B cell (primary cell): ENCODE measurements at regions not wholly inside any gene's neighbourhood (a gene's known extent, or its start where the extent isn't known, plus 50 kb on each side); places are given as distances from the start of the nearest gene placed in this dataset.

Experiments used
- ATAC-seq: fragments of 200-7000 bp; cut with Tn5 transposase; one replicate; pipeline ENCODE4 v1.10.0; 2021; ENCODE audit warnings: low read depth, mild to moderate bottlenecking, moderate number of reproducible peaks, moderate library complexity
- CTCF ChIA-PET: fragments of 350-600 bp; sonication (Branson Sonifier 250); formaldehyde crosslinking; loops from one replicate; lab custom pipeline; 2021; ENCODE audit warnings: antibody characterized with exemption, inconsistent platforms; lab: Charles Lee
- POLR2A ChIA-PET: fragments of 350-600 bp; sonication (Branson Sonifier 250); formaldehyde crosslinking; loops from one replicate; lab custom pipeline; 2021; ENCODE audit warnings: antibody characterized with exemption; lab: Charles Lee
- DNase-seq: peaks from one replicate; pipeline ENCODE4 v3.0.0; 2013
- H2AFZ ChIP-seq: 2 replicates; pipeline ENCODE4 v1.6.1; 2012; ENCODE audit warnings: mild to moderate bottlenecking, low read depth, low read length; ENCODE audit not compliant: insufficient read depth, poor library complexity, severe bottlenecking
- H3K27ac ChIP-seq, 2 donors: 1 replicate in 1 of 2; 2 replicates in 1 of 2; pipeline ENCODE4 v1.5.1; 2012 to 2013; ENCODE audit warnings: low read length in 2 of 2, mild to moderate bottlenecking in 2 of 2, moderate library complexity in 1 of 2
- H3K27me3 ChIP-seq, 4 experiments: fragments of 200-600 bp in 1 of 4; sonication (generic) in 1 of 4; replicated peaks in 1 of 4; 1 replicate in 2 of 4; 2 replicates in 2 of 4; pipeline versions ENCODE4 v1.6.1 to v1.7.0; 2013 to 2016; ENCODE audit warnings: low read length in 3 of 4, mild to moderate bottlenecking in 2 of 4, mixed read lengths in 1 of 4, moderate library complexity in 1 of 4; ENCODE audit not compliant: insufficient read depth in 4 of 4, control insufficient read depth in 3 of 4; ENCODE audit errors: control extremely low read depth in 1 of 4
- H3K36me3 ChIP-seq, 2 experiments: replicated peaks in 1 of 2; 1 replicate in 1 of 2; 2 replicates in 1 of 2; pipeline versions ENCODE4 v1.6.1 to v1.7.1; 2013; ENCODE audit warnings: low read length in 1 of 2; ENCODE audit not compliant: insufficient read depth in 2 of 2, control insufficient read depth in 1 of 2; ENCODE audit errors: control extremely low read depth in 1 of 2, extremely low read depth in 1 of 2
- H3K4me1 ChIP-seq, 2 donors: fragments of 200-600 bp in 1 of 2; sonication (generic) in 1 of 2; 1 replicate in 1 of 2; 2 replicates in 1 of 2; pipeline versions ENCODE4 v1.5.1 to v1.6.1; 2013 to 2017; ENCODE audit warnings: low read length in 2 of 2; ENCODE audit not compliant: control insufficient read depth in 2 of 2, insufficient read depth in 2 of 2
- H3K4me2 ChIP-seq: replicated peaks from 2 replicates; pipeline ENCODE3; 2012; ENCODE audit warnings: mild to moderate bottlenecking, low read depth, low read length; ENCODE audit not compliant: poor library complexity, severe bottlenecking
- H3K4me3 ChIP-seq, 5 experiments: fragments of 200-600 bp in 1 of 5; sonication (generic) in 1 of 5; 1 replicate in 3 of 5; 2 replicates in 2 of 5; pipeline versions ENCODE4 v1.5.1 to v1.7.0; 2011 to 2016; ENCODE audit warnings: low read length in 4 of 5, mild to moderate bottlenecking in 4 of 5, low read depth in 2 of 5, control low read depth in 1 of 5, moderate library complexity in 1 of 5; ENCODE audit not compliant: insufficient read depth in 1 of 5; ENCODE audit errors: control extremely low read depth in 1 of 5, extremely low read depth in 1 of 5
- H3K79me2 ChIP-seq: fragments of 200-600 bp; sonication (generic); one replicate; pipeline ENCODE4 v1.6.0; 2016; ENCODE audit warnings: low read length; ENCODE audit not compliant: control insufficient read depth, insufficient read depth
- H3K9ac ChIP-seq: fragments of 200-600 bp; sonication (generic); 2 replicates; pipeline ENCODE4 v1.6.1; 2017; ENCODE audit warnings: mild to moderate bottlenecking, low read length, moderate library complexity
- H3K9me3 ChIP-seq, 3 donors: one replicate each; pipeline versions ENCODE4 v1.6.1 to v1.7.1; 2013; ENCODE audit warnings: low read length in 2 of 3; ENCODE audit not compliant: control insufficient read depth in 2 of 3, insufficient read depth in 1 of 3; ENCODE audit errors: control extremely low read depth in 1 of 3
- H4K20me1 ChIP-seq: 2 replicates; pipeline ENCODE4 v1.6.0; 2012; ENCODE audit warnings: mild to moderate bottlenecking, low read length; ENCODE audit not compliant: insufficient read depth, control insufficient read depth, poor library complexity, severe bottlenecking
- H3K27ac Mint-ChIP-seq: one replicate; pipeline ENCODE4 v1.8.0; 2021; ENCODE audit warnings: mixed read lengths
- H3K27me3 Mint-ChIP-seq: one replicate; pipeline ENCODE4 v1.8.0; 2021; ENCODE audit warnings: mixed read lengths
- H3K4me1 Mint-ChIP-seq: one replicate; pipeline ENCODE4 v1.8.0; 2021; ENCODE audit warnings: mixed read lengths
- H3K4me3 Mint-ChIP-seq: one replicate; pipeline ENCODE4 v1.8.0; 2021; ENCODE audit warnings: mixed read lengths
- H3K9me3 Mint-ChIP-seq: one replicate; pipeline ENCODE4 v1.8.0; 2022; ENCODE audit warnings: mixed read lengths; ENCODE audit not compliant: insufficient read depth
- CTCF ChIP-seq: fragments of 200-600 bp; IDR thresholded peaks from one replicate; pipeline ENCODE4 v1.8.0; 2022; ENCODE audit warnings: antibody characterized with exemption, mild to moderate bottlenecking
- EZH2 ChIP-seq: IDR thresholded peaks from 2 replicates; pipeline ENCODE4 v1.6.1; 2012; ENCODE audit warnings: borderline replicate concordance, low read depth, mild to moderate bottlenecking, moderate library complexity, low read length; ENCODE audit not compliant: insufficient read depth, poor library complexity, severe bottlenecking
- WGBS: methylation state at CpG from one replicate; pipeline ENCODE4 v1.1.5; 2013; ENCODE audit warnings: missing lambda C conversion rate; ENCODE audit not compliant: insufficient coverage; 5-methylcytosine and 5-hydroxymethylcytosine counted together
- intact Hi-C: fragments of 100-400 bp; cut with micrococcal nuclease; formaldehyde crosslinking; loops from one replicate; pipeline ENCODE4 v1.10.0; 2022

- Histone ChIP-seq H2AFZ (no peak overlapping the region), H3K4me1 (no peaks in the 10 kb centered on the region), H3K27me3 (no peaks in the 10 kb centered on the region), H3K36me3 (no peaks in the 10 kb centered on the region), H3K79me2 (no peaks in the 10 kb centered on the region), H3K9me3 (no peaks in the 10 kb centered on the region), H4K20me1 (no peaks in the 10 kb centered on the region), H3K27ac (no peak overlapping the region), H3K4me3 (no peak overlapping the region), H3K4me2 (no peak overlapping the region), H3K9ac (no peak overlapping the region)
- ChIA-PET POLR2A (no interaction called here), CTCF (no interaction called here)
- peaks cover 5% of the 10 kb centered on the region for H3K9me3 Mint-ChIP-seq
- no CpG with 5 or more reads among the region's 4 CpGs for WGBS
- DNase-seq: no peak
- intact Hi-C loops: no loop called here
- H3K4me1 Mint-ChIP-seq: no peaks in the 10 kb centered on the region
- ATAC-seq: no peak
- no peak overlapping the region for H3K27ac Mint-ChIP-seq
- H3K27me3 Mint-ChIP-seq: no peaks in the 10 kb centered on the region
- TF ChIP-seq CTCF: no peak
- no peak for TF ChIP-seq EZH2
- no peak overlapping the region for H3K4me3 Mint-ChIP-seq
Observed at GRCh38 chr15:95639208-95639607, 691.3 kb upstream of the NR2F2 start.

GRCh38 chr15:95644100-95644875 is 686.2 kb upstream of the NR2F2 start:
- no peaks in the 10 kb centered on the region for H3K4me1 Mint-ChIP-seq
- Histone ChIP-seq H3K79me2 (no peaks in the 10 kb centered on the region), H3K4me2 (no peak overlapping the region), H2AFZ (no peak overlapping the region), H3K27ac (no peak overlapping the region), H3K4me3 (no peak overlapping the region), H4K20me1 (no peaks in the 10 kb centered on the region), H3K36me3 (no peaks in the 10 kb centered on the region), H3K4me1 (no peaks in the 10 kb centered on the region), H3K9ac (no peak overlapping the region), H3K27me3 (no peaks in the 10 kb centered on the region), H3K9me3 (no peaks in the 10 kb centered on the region)
- intact Hi-C loops: no loop called here
- H3K9me3 Mint-ChIP-seq: peaks cover 2% of the 10 kb centered on the region
- ChIA-PET POLR2A (no interaction called here), CTCF (no interaction called here)
- TF ChIP-seq CTCF: no peak
- TF ChIP-seq EZH2: no peak
- H3K27me3 Mint-ChIP-seq: no peaks in the 10 kb centered on the region
- ATAC-seq: no peak
- H3K4me3 Mint-ChIP-seq: no peak overlapping the region
- H3K27ac Mint-ChIP-seq: no peak overlapping the region
- DNase-seq: no peak
- 50% methylated on average over 1 of the region's 5 CpGs for WGBS
